Activated CD4-positive, CD25-positive, alpha-beta regulatory T cell treated with anti-CD3 and anti-CD28 coated beads, Interleukin-2, amount 50 U/mL, for 72 hours (primary cell): ENCODE measurements at regions not wholly inside any gene's neighbourhood (a gene's known extent, or its start where the extent isn't known, plus 50 kb on each side); places are given as distances from the start of the nearest gene placed in this dataset.

ENCODE experiments used
- DNase-seq: peaks from one replicate; pipeline ENCODE4 v3.0.0; 2021

DNA sequence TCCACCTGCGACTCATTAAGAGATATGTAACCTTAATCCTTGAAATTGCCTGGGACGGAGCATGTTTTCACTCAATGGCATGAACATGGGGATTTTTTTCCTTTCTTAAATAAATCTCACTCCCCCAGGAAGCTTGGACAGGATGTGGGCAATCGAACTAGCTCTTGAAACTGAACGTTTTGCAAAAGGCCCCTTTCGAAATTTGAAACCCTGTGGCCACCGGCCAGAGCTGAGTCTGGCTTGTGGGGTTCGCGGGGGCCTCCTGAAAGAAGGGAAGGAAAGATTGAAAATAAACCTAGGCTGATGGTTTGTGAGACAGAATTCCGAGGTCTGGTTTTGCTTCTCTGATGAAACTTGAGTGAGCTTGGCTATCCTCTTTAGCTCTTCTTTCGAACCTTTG, 101.4 kb upstream of the RTL1 start:
- no peak for DNase-seq

DNA sequence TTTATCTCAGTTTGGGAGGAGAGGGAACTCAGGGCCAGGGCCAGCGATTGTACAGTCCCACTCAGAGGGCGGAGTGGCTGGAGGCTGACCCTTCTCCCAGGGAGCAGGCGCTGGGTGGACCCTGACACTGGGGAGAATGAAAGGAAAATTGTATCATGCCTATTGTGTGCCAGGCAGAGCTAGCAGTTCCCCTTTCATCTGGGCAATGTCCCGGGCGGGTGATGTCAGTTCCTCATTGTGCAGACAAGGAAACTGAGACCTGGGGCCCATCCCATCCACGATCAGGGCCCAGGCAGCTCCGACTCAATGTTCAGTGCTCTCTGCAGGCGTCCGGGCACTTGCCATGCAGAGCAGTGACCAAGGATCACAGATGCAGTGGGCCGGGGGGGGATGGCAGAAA, 101.9 kb upstream of the RTL1 start:
- no peak for DNase-seq

DNA sequence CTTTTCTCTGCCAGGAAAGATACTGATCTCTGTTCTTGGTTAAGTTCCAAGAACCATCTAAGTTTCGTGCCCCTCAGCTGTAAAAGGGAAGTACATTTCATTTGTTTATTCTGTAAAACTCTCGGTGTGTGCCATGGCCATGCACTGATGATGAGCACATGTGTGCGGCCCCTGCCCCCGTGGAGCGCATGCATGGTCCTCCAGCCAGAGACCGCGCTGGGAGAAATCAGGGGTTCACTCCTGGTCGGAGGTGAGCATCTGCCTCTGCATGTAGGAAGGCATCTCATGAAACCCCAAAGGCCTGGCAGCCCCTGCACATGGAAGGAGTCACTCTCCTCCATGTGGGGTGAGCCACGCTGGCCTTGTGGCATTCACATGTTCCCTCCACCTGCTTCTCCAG, 102.5 kb upstream of the RTL1 start:
- DNase-seq = no peak

DNA sequence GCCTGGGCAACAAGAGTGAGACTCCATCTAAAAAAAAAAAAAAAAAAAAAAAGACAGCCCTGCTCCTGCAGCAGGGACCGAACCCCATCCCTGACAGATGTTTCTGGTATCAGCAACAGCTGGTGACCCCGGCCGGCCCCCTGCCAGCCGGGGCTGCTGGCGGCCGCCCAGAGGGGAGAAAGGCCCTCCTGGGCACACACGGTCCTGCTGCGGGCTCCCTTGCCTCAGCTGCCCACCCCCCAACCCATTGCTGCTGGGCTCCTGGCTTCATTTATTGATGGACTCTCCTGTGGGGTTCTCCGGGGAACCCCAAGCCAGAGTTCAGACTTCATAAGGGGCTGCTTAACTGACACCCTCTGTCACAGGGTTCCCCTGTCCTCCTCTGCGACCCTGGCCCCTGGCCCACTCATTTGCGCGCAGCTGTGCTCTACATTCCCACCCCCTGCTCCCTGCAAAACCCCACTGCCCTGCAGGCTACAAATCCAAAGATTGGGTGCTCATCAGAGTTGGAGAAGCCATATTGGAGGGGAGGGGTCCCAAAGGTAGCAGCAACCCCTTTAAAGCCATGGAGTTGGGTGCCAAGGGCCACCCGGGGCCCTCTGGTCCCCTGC, 103.6 kb upstream of the RTL1 start:
- no peak for DNase-seq

DNA sequence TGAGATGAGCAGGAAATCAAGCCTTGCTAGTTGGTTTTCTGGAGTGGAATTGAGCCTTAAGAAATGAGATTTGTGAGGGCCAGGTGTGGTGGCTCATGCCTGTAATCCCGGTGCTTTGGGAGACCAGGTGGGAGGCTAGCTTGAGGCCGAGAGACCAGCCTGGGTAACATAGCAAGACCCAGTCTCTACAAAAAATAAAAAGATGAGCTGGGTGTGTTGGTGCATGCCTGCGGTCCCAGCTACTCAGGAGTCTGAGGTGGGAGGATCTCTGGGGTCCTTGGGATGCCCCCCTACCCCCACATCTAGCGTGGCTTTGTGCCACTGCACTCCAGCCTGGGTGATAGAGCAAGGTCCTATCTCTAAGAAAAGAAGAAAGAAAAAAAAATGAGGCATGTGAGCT, 104.2 kb upstream of the RTL1 start:
- no peak for DNase-seq

DNA sequence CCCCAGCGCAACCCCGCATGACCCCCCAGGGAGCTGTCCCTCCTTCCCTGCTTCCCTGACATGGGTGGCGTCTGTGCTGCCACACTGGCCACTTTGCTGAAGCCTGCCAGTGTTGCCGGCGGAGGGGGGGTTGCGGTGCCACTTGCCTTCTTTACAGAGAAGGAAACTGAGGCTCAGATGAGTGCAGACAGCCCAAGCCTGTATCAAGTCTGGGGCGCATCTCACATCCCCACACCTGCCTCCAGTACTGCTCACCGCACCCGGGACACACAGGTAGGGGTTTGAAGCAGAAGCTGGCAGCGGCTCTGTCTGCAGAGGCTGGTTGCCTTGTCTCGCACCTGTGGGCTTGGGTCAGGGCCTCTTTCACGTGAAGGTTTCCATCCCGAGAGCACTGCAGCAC, 104.7 kb upstream of the RTL1 start:
- no peak for DNase-seq

DNA sequence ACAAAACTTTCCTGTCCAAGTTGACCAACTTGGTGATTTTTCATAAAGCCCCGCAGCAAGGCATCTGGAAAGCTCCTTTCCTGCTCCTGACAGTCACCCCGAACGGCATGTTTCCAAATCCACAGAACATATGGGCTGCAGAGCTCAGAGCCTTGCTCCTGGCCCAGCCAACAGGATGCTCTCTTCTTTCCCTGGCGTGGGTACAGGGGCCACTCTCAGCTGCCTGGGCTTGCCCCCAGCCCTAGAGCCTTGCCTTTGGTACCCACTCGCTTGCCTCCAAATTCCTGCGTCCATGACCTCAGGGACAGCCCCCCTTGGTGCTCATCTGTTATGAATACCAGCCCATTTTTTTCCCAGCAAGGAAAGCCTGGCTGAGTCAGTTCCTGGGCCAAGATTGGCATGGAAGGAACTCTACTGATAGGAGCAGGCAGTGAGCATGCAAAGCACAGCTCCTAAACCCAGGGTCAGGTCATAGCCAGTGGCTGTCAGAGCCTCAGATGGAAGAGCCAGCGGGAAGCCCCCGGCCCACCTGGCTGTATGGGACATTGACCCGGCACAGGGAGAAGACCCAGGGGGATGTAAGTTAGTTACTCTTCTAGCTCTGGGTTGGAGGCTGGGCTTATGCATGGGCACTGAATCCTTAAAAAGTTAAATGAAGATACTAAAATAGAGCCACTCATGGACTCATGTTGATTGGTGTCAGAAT, 105.3 kb upstream of the RTL1 start:
- no peak for DNase-seq

DNA sequence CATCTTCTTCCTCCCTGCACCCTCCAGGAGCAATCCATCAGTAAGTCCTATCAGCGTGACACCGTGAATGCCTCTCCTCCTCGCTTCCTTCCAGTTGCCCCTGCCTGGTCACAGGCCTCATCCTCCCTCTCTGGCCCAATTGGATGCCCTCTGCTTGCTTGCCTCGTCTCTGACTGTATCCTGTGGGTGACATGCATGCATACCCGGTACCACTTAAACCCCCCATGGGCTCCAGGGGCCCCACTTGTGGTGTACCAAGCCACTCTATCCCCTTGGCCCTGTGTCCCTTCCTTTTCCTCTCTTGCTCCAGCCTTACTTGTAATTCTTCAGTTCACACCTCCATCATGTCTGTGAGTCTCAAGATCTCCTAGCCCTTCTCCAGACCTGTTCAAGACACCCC, 106.0 kb upstream of the RTL1 start:
- DNase-seq = no peak

DNA sequence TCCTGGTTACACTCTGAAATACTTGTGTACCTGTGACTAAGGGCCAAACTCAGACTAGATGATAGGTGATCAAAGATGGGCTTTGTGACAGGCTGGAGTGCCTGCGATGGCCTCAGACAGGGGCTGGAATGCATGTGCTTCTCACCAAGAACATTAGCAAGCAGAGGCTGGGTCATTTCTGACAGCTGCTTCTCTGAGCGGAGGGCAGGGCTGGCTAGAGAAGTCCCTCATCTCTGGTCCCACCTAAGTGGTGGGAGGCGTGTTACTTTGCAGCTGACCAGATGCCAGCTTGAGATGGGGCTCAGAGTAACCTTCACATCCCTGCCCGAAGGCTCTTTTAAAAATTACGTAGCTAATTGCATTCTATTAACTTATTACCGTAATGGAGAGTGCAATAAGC, 106.8 kb upstream of the RTL1 start:
- DNase-seq = no peak

DNA sequence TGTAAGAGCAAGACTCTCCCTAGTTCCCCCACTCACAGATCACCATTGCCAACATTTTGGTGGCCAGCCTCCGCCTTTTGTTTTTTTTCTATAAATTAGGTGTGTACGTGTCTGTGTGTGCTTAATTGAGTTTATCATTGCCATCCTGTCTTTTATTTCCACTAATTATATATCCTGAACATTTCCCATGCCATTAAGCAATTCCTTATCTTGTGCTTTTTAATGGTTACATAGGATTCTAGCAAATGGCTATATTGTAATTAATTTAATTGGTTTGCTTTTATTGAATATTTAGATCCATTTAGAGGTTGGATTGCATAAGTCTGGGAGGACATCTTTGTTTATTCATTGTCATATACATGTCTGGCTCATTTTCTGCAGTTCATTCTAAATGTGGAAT, 107.3 kb upstream of the RTL1 start:
- DNase-seq = no peak

DNA sequence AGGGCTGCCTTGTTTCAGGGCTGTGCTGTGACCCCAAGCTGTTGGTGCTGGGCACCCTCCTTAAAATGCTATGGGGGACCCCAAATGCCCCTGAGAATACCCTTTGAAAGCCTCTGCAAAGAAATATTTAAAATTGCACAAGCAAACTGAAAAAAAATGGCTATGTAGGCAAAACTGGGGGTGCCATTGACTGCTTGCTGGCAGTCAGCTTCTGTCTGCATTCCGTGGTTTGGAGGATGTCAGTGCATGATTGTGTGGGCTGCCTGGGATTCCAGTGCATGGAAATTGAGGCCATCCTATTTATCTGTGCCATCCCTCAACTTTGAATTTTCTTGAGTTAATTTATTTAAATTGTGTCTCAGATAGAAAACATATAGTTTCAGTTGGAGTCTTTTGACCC, 113.7 kb upstream of the RTL1 start:
- no peak for DNase-seq

DNA sequence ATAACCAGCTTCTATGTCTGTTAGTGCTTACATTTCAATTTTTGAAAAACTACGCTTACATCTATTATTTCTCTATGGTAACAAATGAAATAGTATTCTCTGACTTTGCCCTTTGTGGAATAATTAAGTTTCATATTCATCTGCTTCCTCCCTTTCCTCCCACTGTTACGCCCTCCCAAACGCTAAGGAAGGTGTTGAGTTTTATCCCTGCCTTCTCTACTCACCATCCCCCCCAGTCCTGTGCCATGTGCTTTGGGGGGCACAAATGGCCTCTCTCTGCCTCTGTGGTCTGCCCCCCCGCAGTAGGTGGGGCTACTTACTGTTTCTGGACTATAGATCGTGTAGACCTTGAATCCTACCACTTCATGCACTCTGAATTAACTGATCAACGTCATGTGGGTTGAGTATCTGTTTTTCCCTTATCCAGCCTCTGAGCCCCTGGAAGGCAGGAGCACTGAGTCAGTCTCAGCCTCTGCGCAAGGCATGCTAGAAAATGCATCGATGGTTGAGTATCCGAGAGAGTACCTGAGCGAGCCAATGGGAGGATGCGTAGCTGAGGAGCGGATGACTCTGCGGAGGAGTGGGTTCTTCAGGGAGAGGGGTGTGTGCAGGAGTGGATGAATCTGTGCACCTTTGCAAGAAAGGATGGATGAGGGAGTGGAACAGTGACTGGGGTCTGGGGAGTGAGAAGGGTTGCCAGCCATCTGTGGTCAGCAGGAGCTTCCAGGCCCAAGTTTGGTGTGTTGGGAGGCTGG, 114.5 kb upstream of the RTL1 start:
- DNase-seq = peak; percentile 18

DNA sequence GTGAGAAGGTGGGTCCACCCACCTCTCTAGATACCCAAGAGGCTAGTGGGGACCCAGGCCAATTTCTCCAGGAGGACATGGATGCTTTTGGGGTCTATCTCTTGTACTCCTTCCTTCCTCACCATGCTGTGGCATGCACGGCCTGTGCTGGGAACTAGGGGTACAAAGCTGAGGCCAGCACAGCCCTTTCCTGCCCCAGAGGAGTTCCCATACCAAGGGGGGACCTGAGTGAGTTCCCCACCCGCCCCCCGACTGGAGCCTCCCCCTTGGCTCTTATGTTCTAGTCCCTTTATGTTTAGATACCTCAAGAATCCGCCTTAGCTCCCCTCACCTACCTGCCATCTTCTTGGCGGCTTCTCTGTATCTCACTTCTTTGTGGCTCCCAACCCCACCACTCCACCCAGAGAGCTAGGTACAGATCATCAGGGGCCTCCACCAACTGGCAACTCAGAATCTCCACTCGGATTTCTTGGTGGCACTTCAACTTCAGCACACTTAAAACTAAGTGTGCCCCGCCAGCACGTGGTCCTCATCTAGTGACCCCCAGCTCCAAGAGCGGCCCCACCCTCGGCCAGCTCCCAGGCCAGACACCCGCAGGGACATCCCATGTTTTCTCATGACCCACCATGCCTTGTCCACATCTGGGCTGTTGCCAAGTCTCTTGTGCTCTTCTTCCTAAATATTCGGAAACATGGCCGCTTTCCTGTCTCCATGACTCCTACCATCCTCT, 115.2 kb upstream of the RTL1 start:
- no peak for DNase-seq

DNA sequence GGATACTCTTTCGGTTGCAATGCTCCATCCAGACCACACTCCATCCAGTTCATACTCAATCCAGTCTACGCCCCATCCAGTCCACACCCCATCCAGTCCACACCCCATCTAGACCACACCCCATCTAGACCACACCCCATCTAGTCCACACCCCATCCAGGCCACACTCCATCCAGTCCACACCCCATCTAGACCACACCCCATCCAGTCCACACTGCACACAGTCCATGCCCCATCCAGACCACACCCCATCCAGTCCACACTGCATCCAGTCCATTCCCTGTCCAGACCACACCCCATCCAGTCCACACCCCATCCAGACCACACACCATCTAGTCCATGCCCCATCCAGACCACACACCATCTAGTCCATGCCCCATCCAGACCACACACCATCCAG, 116.0 kb upstream of the RTL1 start:
- no peak for DNase-seq

DNA sequence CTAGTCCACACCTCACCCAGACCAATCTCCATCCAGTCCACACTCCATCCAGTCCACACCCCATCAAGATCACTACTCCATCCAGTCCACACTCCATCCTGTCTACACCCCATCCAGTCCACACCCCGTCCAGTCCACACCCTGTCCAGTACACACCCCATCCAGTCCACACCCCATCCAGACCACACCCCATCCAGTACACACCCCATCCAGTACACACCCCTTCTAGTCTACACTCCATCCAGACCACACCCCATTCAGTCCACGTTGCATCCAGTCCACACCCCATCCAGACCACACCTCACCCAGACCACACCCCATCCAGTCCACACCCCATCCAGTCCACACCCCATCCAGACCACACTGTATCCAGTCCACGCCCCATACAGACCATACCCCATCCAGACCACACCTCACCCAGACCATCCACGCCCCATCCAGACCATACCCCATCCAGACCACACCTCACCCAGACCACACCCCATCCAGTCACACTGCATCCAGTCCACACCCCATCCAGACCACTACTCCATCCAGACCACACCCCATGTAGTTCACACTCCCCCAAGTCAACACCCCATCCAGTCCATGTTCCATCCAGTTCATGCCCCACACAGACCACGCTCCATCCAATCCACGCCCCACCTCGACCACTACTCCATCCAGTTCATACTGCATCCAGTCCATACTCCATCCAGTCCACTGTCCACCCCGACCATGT, 116.6 kb upstream of the RTL1 start:
- peak; percentile 8 for DNase-seq

DNA sequence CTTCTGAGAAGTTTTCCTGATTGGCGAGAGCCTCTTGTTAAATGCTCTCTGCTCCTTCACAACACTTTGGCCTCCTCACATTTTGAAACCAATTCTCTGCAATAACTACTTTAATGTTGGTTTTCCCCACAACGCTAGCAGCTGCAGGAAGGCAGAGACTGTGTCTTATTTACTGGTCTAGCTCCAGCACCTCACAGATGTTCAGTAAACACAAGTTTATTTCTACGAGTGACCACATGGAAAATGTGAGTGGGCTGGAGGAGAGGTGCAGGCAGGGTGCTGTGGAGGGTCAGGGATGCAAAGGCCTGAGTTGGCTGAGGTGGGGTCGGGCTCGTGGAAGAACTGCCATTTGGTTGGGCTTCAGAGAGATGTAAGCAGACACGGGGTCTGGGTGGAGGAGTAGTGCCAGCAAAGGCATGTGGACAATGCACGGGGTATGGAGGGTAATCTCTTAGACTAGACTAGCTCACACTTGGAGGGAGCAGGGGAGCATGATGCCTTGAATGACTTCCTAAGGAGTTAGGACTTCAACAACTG, 117.4 kb upstream of the RTL1 start:
- peak; percentile 12 for DNase-seq

DNA sequence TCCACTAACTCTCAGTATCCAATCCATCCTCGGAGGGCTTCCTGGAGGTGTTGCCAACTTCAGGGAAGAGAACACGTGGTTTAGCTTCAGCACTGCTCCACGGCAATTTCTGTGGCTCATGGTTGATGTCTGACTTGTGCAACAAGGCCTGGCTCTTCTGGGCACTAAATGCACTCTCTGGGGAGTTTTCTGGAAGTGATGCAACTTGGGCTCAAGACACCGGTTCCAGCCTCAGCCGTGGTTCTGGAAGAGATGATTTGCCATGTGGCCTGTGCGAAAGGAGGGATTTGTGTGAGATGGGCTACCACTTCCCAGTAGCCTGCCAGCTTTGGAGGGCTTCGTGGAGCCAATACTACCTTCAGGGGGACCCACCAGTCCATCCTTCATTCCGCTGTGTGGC, 118.6 kb upstream of the RTL1 start:
- no peak for DNase-seq

DNA sequence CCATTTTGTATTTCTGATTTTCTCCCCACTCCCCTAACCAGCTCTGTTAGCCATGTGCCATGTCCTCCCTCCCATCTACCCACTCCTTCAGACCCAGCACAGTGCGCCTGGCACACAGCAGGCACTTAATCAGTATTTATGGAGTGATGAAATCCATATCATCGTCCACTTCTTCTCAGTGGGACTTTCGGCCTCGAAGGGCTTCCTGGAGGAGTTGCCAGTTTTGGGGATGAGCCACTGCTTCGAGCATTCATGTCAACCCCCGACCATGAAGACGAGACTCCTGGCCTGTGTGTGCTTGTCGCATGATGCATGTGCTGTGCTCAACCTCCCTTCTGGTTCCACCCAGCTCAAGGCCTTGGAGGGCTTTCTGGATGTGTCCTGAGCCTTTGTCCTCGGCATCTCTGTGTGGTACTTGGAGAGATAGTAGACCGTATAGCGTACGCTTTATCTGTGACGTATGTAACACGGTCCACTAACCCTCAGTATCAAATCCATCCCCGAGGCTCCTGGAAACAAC, 119.5 kb upstream of the RTL1 start:
- peak; percentile 14 for DNase-seq

DNA sequence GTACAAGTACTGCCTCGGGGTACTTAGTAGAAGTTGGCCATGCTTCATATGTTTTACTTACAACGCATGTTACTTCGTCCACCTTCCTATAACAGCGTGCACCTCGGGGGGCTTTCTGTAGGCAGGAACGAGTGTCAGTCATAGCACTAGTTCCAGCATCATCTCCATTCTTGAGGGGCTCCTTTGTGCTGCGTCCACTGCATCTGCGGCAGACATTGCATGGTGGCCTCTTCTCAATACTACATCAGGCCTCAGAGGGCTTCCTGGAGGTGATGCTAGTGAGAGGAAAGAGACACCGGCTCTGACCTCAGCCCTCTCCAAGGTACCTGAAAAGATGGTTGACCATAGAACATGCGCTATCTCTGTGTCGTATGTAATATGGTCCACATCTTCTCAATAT, 121.2 kb upstream of the RTL1 start:
- no peak for DNase-seq

DNA sequence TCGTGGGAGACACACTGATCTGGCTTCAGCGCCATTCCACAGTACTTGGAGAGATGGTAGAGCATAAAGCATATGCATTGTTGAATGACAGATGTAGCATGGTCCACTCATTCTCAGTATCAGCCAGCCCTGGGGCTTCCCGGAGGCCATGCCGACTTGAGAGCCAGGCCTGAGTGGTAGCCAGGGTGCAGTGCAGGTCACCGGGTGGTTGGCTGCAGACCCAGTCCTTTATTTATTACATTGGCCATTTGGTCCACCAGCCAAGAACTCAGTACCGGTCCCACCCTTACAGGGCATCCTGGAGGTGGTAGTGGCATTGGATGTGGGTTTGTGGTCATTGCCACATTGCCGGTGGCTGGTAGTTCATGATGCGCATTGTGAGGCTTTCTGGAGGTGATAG, 121.6 kb upstream of the RTL1 start:
- no peak for DNase-seq

DNA sequence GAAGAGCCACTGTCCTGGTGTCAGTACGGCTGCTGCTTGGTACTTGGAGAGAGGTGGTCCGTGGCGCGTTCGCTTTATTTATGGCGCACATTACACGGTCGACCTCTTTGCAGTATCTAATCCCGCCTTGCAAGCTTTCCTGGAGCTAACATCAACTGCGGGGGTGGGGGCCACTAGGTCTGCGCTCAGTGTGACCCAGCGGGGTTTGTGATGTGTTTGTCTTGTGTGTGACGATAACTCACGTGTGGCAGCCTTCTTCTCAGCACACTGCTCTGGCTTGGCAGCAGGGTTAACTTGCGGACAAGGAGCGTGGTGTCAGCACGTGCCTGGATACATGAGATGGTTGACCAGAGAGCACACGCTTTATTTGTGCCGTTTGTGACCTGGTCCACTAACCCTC, 122.2 kb upstream of the RTL1 start:
- DNase-seq = no peak

DNA sequence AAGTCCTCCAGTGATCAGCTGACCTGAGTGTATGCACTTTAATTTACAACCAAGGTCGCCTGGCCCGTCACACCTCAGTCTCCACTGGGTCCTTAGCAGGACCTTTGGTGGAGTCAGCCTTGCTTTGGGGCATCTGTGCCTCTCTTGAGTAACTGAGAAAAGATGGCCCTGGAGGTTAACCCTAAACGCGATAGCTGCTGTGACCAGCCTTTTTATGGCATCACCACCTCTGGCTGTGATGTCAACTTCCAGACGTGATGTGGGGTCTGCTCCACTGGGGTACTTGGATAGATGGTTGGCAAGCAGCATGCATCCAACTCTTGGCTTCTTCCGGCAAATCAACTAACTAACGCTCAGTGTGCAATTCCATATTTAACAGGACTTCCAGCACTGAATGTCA, 122.8 kb upstream of the RTL1 start:
- no peak for DNase-seq

DNA sequence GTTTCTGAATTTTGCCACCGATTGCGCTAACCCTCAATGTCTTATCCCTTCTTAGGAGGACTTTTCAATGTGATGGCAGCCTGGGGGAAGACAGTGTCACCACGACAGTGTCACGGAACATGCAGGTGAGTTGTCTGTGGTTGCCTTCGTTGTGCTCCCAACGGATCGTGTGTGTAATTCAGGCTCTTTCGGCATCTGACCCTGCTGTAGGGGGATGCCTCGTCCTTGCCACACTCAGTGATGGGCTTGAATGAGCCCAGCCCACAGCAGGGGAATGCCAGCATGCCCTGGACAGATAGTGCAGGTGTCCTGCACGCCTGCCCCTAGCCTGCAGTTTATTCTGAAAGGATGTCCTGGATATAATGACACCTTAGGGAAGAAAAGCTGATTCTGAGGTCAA, 123.8 kb upstream of the RTL1 start:
- DNase-seq = no peak
